HK-2 (cell line): ENCODE measurements at regions not wholly inside any gene's neighbourhood (a gene's known extent, or its start where the extent isn't known, plus 50 kb on each side); places are given as distances from the start of the nearest gene placed in this dataset.
A peak's percentile ranks its signal among the peaks of the same experiment; 100 is the strongest.
"Not testable (repeated sequence)": the region's sequence is repeated elsewhere in the genome, so short reads cannot be mapped to it uniquely, and the experiment has no call there.

ENCODE experiments used
- DNase-seq: peaks from one replicate; pipeline ENCODE4 v3.0.0-alpha.2; 2018; ENCODE audit not compliant: unreplicated experiment

- DNase-seq = no peak
These were observed 100.0 kb upstream of the PRKG2 start for GRCh38 chr4:81314897-81315470.

- DNase-seq = peak; percentile 18
These were observed 99.3 kb upstream of the PRKG2 start for GRCh38 chr4:81314196-81314896.

GRCh38 chr4:81307991-81308390, 93.0 kb upstream of the PRKG2 start:
- DNase-seq = no peak

DNA sequence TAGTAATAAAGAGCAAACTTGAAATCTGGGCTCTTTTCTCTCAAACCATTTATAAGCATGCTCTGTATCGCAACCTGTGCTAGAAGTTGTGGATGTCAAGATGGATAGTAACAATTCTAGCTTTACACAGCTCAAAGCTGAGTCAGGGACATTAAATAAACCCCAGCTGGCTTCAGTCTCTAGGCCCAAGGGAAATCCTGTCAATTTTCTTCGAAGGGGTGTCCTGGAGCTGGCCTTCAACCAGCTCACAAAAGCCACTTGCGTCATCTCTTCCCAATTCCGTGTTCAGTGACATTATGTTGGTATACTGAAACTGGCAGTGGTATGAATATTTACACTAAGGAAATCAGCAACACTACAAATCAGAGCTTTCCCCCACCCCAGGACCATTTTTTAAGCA, 89.8 kb upstream of the PRKG2 start:
- DNase-seq = no peak

DNA sequence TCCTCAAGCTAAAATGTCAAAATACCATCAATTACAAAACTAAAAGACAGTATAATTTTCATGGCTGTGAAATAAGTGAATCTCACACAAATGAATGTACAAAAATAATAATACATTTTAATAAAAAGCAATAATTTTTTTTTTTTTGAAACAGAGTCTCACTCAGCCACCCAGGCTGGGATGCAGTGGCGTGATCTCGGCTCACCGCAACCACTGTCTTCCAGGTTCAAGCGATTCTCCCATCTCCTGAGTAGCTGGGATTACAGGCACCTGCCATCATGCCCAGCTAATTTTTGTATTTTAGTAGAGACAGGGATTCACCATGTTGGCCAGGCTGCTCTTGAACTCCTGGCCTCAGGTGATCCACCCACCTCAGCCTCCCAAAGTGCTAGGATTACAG, 85.3 kb upstream of the PRKG2 start:
- DNase-seq = not testable (repeated sequence)

DNA sequence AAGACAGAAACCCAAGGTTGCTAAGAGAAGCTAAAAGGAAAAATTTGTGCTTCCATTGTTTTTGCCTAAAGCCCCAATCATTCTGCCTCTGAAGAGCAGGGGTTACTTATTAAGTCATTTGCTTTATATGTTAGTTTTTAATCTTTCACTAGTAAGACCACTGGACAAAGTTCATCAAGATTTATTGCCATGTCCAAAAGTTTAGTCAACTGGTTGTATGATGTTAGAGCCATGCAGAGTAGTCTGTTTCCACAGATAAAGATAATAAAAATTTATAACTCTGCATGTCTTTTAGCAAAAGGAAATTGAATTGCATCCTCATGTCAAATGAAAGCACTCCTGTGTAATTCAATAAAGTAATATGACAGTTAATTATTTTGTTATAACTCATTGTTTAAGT, 75.8 kb upstream of the PRKG2 start:
- no peak for DNase-seq

GRCh38 chr4:81287101-81287500, 72.1 kb upstream of the PRKG2 start:
- no peak for DNase-seq

GRCh38 chr4:81282131-81282530, 67.1 kb upstream of the PRKG2 start:
- no peak for DNase-seq

- DNase-seq = no peak
These were observed 59.4 kb upstream of the PRKG2 start for GRCh38 chr4:81274460-81274859.

GRCh38 chr4:81272671-81273070, 57.6 kb upstream of the PRKG2 start:
- DNase-seq = no peak
